ENCODE measurements at regions not wholly inside any gene's neighbourhood (a gene's known extent, or its start where the extent isn't known, plus 50 kb on each side); places are given as distances from the start of the nearest gene placed in this dataset.

- Histone ChIP-seq H3K9me1 (replicated peaks; ENCODE audit: control insufficient read depth, extremely low read depth, insufficient read depth, low read length) (no peaks in the 10 kb centered on the region), H3K27ac (ENCODE audit: insufficient read depth, low read depth, low read length) (no peak overlapping the region), H3K4me1 (ENCODE audit: control insufficient read depth, extremely low read depth, insufficient read depth, low read length) (no peaks in the 10 kb centered on the region), H2AFZ (ENCODE audit: low read depth, low read length) (no peak overlapping the region), H3K4me2 (ENCODE audit: insufficient read depth, low read length) (no peak overlapping the region), H3K36me3 (ENCODE audit: control insufficient read depth in 2 of 2, extremely low read depth in 1 of 2, insufficient read depth in 2 of 2, low read length in 2 of 2) (no peaks in the 10 kb centered on the region), H4K20me1 (replicated peaks; ENCODE audit: control insufficient read depth, extremely low read depth, insufficient read depth, low read length) (no peaks in the 10 kb centered on the region), H3K9me3 (replicated peaks; ENCODE audit: control insufficient read depth, insufficient read depth, low read length) (no peaks in the 10 kb centered on the region), H3K9ac (replicated peaks; ENCODE audit: extremely low read depth, insufficient read depth, low read length) (no peak overlapping the region), H3K27me3 (ENCODE audit: control insufficient read depth in 2 of 2, insufficient read depth in 2 of 2, low read length in 2 of 2) (peaks cover 0 to 5% of the 10 kb centered on the region in 2 experiments), H3K4me3 (replicated peaks in 1 of 3; ENCODE audit: insufficient read depth in 1 of 3, low read depth in 1 of 3, low read length in 3 of 3) (no peak overlapping the region), H3K79me2 (ENCODE audit: control insufficient read depth, insufficient read depth, low read length) (no peaks in the 10 kb centered on the region)
- DNase-seq (ENCODE audit: low read depth, low spot score): no peak
- ChIA-PET POLR2A (no interaction called here), CTCF (interaction anchor here (1.0 to 5.0 kb wide), 2 partner anchors 609 to 1860 kb away, joined by 3 to 84 read pairs; no protein-coding TSS in a partner anchor)
- no TSS peak for BruUV-seq (replicated peaks)
- no peak for TF ChIP-seq POLR2A (IDR thresholded peaks at IDR 0.05; ENCODE audit: low read depth, low read length)
- no peak for TF ChIP-seq FOS (IDR thresholded peaks at IDR 0.05; ENCODE audit: borderline replicate concordance, insufficient read depth, low read length)
- TF ChIP-seq EZH2 (IDR thresholded peaks at IDR 0.05; ENCODE audit: borderline replicate concordance, low read depth, low read length, severe bottlenecking): no peak
- TF ChIP-seq POLR2AphosphoS5 (IDR thresholded peaks at IDR 0.05; ENCODE audit: insufficient read depth, low read depth, low read length): no peak
- TF ChIP-seq GATA2 (IDR thresholded peaks at IDR 0.05; ENCODE audit: insufficient read depth, insufficient read length, low read depth, low read length): no peak
- TF ChIP-seq, protein P1, sequence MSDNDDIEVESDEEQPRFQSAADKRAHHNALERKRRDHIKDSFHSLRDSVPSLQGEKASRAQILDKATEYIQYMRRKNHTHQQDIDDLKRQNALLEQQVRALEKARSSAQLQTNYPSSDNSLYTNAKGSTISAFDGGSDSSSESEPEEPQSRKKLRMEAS (IDR thresholded peaks at IDR 0.05; ENCODE audit: insufficient read depth, insufficient read length): no peak
- no peak for TF ChIP-seq JUN (IDR thresholded peaks at IDR 0.05; ENCODE audit: borderline replicate concordance, insufficient read depth, insufficient read length, low read depth)
- no peak for FAIRE-seq
- intact Hi-C loops (cut with micrococcal nuclease): no loop called here
- dilution Hi-C loops (cut with MboI; ENCODE audit: extremely low pct_ligation_motif_present, low sequenced_read_pairs): no loop called here
Observed at GRCh38 chr4:52373650-52374049, 285.5 kb downstream of the USP46 start.

DNA sequence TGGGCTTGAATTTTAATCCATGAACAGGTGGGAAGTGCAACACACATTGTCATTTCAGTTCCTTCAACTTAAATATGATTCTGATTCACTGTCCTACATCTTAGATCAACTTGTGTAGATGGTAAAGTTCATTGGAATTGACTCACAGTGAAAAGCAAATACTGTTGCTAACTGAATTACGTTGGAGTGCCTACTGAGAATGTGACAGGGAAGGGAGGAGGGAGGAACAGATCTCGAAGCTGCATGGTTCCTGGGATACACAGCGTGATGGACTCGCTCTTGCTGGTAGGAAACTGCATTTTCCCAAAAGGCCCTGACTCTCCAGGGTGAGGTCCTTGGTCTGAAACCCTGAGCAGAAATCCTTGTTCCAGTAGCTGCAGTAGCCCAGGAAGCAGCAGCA lies 284.2 kb downstream of the USP46 start:
- dilution Hi-C loops (cut with MboI; ENCODE audit: extremely low pct_ligation_motif_present, low sequenced_read_pairs) (no loop called here), intact Hi-C loops (cut with micrococcal nuclease) (loop anchor here (5.0 kb wide), 1 partner anchor 172 kb away; no protein-coding TSS in a partner anchor)
- ChIA-PET CTCF (interaction anchor here (1.3 to 5.0 kb wide), 4 partner anchors 10 to 1859 kb away, joined by 3 to 84 read pairs (median 34); no protein-coding TSS in a partner anchor), POLR2A (no interaction called here)
- no peak overlapping the region for H3K4me3 ChIP-seq (replicated peaks in 1 of 3; ENCODE audit: insufficient read depth in 1 of 3, low read depth in 1 of 3, low read length in 3 of 3)
- no peak overlapping the region for H2AFZ ChIP-seq (ENCODE audit: low read depth, low read length)
- no peaks in the 10 kb centered on the region for H3K79me2 ChIP-seq (ENCODE audit: control insufficient read depth, insufficient read depth, low read length)
- no peak for DNase-seq (ENCODE audit: low read depth, low spot score)
- TF ChIP-seq, protein P2, sequence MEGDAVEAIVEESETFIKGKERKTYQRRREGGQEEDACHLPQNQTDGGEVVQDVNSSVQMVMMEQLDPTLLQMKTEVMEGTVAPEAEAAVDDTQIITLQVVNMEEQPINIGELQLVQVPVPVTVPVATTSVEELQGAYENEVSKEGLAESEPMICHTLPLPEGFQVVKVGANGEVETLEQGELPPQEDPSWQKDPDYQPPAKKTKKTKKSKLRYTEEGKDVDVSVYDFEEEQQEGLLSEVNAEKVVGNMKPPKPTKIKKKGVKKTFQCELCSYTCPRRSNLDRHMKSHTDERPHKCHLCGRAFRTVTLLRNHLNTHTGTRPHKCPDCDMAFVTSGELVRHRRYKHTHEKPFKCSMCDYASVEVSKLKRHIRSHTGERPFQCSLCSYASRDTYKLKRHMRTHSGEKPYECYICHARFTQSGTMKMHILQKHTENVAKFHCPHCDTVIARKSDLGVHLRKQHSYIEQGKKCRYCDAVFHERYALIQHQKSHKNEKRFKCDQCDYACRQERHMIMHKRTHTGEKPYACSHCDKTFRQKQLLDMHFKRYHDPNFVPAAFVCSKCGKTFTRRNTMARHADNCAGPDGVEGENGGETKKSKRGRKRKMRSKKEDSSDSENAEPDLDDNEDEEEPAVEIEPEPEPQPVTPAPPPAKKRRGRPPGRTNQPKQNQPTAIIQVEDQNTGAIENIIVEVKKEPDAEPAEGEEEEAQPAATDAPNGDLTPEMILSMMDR (IDR thresholded peaks at IDR 0.05; ENCODE audit: extremely low read depth in 1 of 2, insufficient read depth in 1 of 2, low read depth in 1 of 2, low read length in 2 of 2): no peak
- TF ChIP-seq, protein P1 (IDR thresholded peaks at IDR 0.05; ENCODE audit: insufficient read depth, insufficient read length): no peak
- no peak for TF ChIP-seq EZH2 (IDR thresholded peaks at IDR 0.05; ENCODE audit: borderline replicate concordance, low read depth, low read length, severe bottlenecking)
- TF ChIP-seq FOS (IDR thresholded peaks at IDR 0.05; ENCODE audit: borderline replicate concordance, insufficient read depth, low read length): no peak
- no peak for TF ChIP-seq GATA2 (IDR thresholded peaks at IDR 0.05; ENCODE audit: insufficient read depth, insufficient read length, low read depth, low read length)
- TF ChIP-seq POLR2AphosphoS5 (IDR thresholded peaks at IDR 0.05; ENCODE audit: insufficient read depth, low read depth, low read length): no peak
- no peaks in the 10 kb centered on the region for H4K20me1 ChIP-seq (replicated peaks; ENCODE audit: control insufficient read depth, extremely low read depth, insufficient read depth, low read length)
- peaks cover 0 to 5% of the 10 kb centered on the region in 2 experiments for H3K27me3 ChIP-seq (ENCODE audit: control insufficient read depth in 2 of 2, insufficient read depth in 2 of 2, low read length in 2 of 2)
- H3K36me3 ChIP-seq (ENCODE audit: control insufficient read depth in 2 of 2, extremely low read depth in 1 of 2, insufficient read depth in 2 of 2, low read length in 2 of 2): no peaks in the 10 kb centered on the region
- H3K4me2 ChIP-seq (ENCODE audit: insufficient read depth, low read length): no peak overlapping the region
- no TSS peak for BruUV-seq (replicated peaks)
- no peaks in the 10 kb centered on the region for H3K9me1 ChIP-seq (replicated peaks; ENCODE audit: control insufficient read depth, extremely low read depth, insufficient read depth, low read length)
- no peaks in the 10 kb centered on the region for H3K4me1 ChIP-seq (ENCODE audit: control insufficient read depth, extremely low read depth, insufficient read depth, low read length)
- H3K9me3 ChIP-seq (replicated peaks; ENCODE audit: control insufficient read depth, insufficient read depth, low read length): no peaks in the 10 kb centered on the region
- H3K9ac ChIP-seq (replicated peaks; ENCODE audit: extremely low read depth, insufficient read depth, low read length): no peak overlapping the region
- no peak overlapping the region for H3K27ac ChIP-seq (ENCODE audit: insufficient read depth, low read depth, low read length)
- FAIRE-seq: no peak
